MM.1S (cell line): ENCODE measurements at regions not wholly inside any gene's neighbourhood (a gene's known extent, or its start where the extent isn't known, plus 50 kb on each side); places are given as distances from the start of the nearest gene placed in this dataset.

Experiments used
- DNase-seq: peaks from one replicate; pipeline ENCODE4 v3.0.0-alpha.2; 2015
- H2AFZ ChIP-seq: fragments of 300-600 bp; sonication (generic); 2 replicates; pipeline ENCODE4 v1.6.0; 2016; ENCODE audit warnings: antibody characterized with exemption, low read length
- H3F3A ChIP-seq: fragments of 300-600 bp; sonication (generic); 2 replicates; pipeline ENCODE4 v1.6.1; 2016; ENCODE audit warnings: mild to moderate bottlenecking, antibody characterized with exemption, low read length, moderate library complexity, mixed read lengths; ENCODE audit not compliant: insufficient read depth
- H3K27ac ChIP-seq: fragments of 300-600 bp; sonication (generic); 2 replicates; pipeline ENCODE4 v1.5.1; 2016; ENCODE audit warnings: mild to moderate bottlenecking, low read length
- H3K27me3 ChIP-seq: fragments of 300-600 bp; sonication (generic); replicated peaks from 2 replicates; pipeline ENCODE4 v1.6.0; 2016; ENCODE audit warnings: low read length; ENCODE audit not compliant: insufficient read depth
- H3K36me3 ChIP-seq: fragments of 300-600 bp; sonication (generic); replicated peaks from 2 replicates; pipeline ENCODE4 v1.6.1; 2016; ENCODE audit warnings: mild to moderate bottlenecking, low read length, mixed read lengths; ENCODE audit not compliant: insufficient read depth
- H3K4me1 ChIP-seq: fragments of 300-600 bp; sonication (generic); 2 replicates; pipeline ENCODE4 v1.6.1; 2016; ENCODE audit warnings: low read length, mixed read lengths
- H3K4me2 ChIP-seq: fragments of 300-600 bp; sonication (generic); 2 replicates; pipeline ENCODE4 v1.6.0; 2016; ENCODE audit warnings: low read depth, low read length
- H3K4me3 ChIP-seq: fragments of 300-600 bp; sonication (generic); 2 replicates; pipeline ENCODE4 v1.5.1; 2016; ENCODE audit warnings: low read length, mixed read lengths
- H3K79me2 ChIP-seq: fragments of 300-600 bp; sonication (generic); 2 replicates; pipeline ENCODE4 v1.6.1; 2016; ENCODE audit warnings: mixed run types, low read length, mixed read lengths
- H3K9ac ChIP-seq: fragments of 300-600 bp; sonication (generic); 2 replicates; pipeline ENCODE4 v1.6.1; 2016; ENCODE audit warnings: low read length, mixed read lengths
- H3K9me2 ChIP-seq: fragments of 300-600 bp; sonication (generic); replicated peaks from 2 replicates; pipeline ENCODE4 v1.6.1; 2016; ENCODE audit warnings: mild to moderate bottlenecking, low read length, mixed read lengths; ENCODE audit not compliant: insufficient read depth
- H3K9me3 ChIP-seq: fragments of 300-600 bp; sonication (generic); replicated peaks from 2 replicates; pipeline ENCODE4 v1.6.1; 2016; ENCODE audit warnings: mild to moderate bottlenecking, low read length, mixed read lengths; ENCODE audit not compliant: insufficient read depth
- H4K20me1 ChIP-seq: fragments of 300-600 bp; sonication (generic); 2 replicates; pipeline ENCODE4 v1.6.1; 2016; ENCODE audit warnings: mild to moderate bottlenecking, low read length, moderate library complexity, mixed read lengths; ENCODE audit not compliant: insufficient read depth
- EZH2 ChIP-seq: fragments of 300-600 bp; sonication (generic); optimal IDR thresholded peaks from 2 replicates; pipeline ENCODE3; 2017; ENCODE audit warnings: low read depth, mild to moderate bottlenecking, antibody characterized with exemption, low read length, mixed read lengths
- EZH2phosphoT487 ChIP-seq: fragments of 300-600 bp; sonication (generic); IDR thresholded peaks from 2 replicates; pipeline ENCODE4 v1.6.1; 2018; ENCODE audit warnings: antibody characterized with exemption, low read length
- TF ChIP-seq, protein P1 (sequence below): fragments of 300-600 bp; sonication (generic); IDR thresholded peaks from 2 replicates; pipeline ENCODE4 v1.5.1; 2016; ENCODE audit warnings: antibody characterized with exemption, low read length, mixed read lengths

DNA sequence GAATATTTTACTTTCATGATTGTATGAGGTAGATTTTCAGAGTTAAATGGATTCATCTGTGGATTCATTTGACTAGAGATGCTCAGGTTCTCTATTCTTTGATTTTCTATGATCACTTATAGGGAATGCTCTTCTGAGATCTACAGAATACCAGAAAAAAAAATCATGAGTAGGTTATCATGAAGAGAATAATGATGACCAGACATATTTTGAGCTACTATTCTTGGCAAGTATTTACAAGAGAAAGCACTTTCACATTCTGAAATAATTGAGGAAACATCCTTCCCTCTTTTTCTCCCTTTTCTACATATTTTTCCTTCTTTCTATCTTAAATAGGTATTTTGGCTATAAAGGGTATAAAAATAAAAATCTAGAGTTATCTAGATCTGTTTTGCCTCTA lies 543.0 kb upstream of the TUSC1 start:
- TF ChIP-seq, protein P1, sequence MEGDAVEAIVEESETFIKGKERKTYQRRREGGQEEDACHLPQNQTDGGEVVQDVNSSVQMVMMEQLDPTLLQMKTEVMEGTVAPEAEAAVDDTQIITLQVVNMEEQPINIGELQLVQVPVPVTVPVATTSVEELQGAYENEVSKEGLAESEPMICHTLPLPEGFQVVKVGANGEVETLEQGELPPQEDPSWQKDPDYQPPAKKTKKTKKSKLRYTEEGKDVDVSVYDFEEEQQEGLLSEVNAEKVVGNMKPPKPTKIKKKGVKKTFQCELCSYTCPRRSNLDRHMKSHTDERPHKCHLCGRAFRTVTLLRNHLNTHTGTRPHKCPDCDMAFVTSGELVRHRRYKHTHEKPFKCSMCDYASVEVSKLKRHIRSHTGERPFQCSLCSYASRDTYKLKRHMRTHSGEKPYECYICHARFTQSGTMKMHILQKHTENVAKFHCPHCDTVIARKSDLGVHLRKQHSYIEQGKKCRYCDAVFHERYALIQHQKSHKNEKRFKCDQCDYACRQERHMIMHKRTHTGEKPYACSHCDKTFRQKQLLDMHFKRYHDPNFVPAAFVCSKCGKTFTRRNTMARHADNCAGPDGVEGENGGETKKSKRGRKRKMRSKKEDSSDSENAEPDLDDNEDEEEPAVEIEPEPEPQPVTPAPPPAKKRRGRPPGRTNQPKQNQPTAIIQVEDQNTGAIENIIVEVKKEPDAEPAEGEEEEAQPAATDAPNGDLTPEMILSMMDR = no peak
- TF ChIP-seq EZH2phosphoT487 (no peak), EZH2 (no peak)
- no peak overlapping the region for H3K27ac ChIP-seq
- no peak overlapping the region for H2AFZ ChIP-seq
- no peak overlapping the region for H3K4me3 ChIP-seq
- H3K9me3 ChIP-seq = no peaks in the 10 kb centered on the region
- no peaks in the 10 kb centered on the region for H4K20me1 ChIP-seq
- no peak for DNase-seq
- H3F3A ChIP-seq = no peaks in the 10 kb centered on the region
- no peaks in the 10 kb centered on the region for H3K27me3 ChIP-seq
- H3K36me3 ChIP-seq = no peaks in the 10 kb centered on the region
- no peak overlapping the region for H3K9ac ChIP-seq
- H3K4me2 ChIP-seq = no peak overlapping the region
- no peaks in the 10 kb centered on the region for H3K9me2 ChIP-seq
- no peaks in the 10 kb centered on the region for H3K79me2 ChIP-seq
- H3K4me1 ChIP-seq = no peaks in the 10 kb centered on the region

DNA sequence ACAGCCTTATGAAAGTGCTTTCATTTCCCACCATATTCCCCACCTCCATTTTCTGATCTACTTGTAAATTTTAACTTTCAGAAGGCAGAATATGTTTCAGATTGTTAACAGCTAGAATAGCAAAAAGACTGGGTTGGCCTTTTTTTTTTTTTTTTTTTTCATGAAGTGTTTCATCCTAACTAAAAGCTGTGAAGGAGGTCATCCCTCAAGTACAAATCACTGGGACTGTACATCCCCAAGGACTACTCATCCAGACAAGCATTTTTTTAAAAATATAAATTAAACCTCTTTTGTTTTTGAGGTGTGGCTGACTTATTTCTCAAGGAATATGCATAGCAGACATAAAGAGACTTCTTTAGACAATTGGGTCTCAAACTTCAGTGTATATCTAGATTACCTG lies 542.1 kb upstream of the TUSC1 start:
- no peaks in the 10 kb centered on the region for H4K20me1 ChIP-seq
- H3K79me2 ChIP-seq = no peaks in the 10 kb centered on the region
- H3F3A ChIP-seq = no peaks in the 10 kb centered on the region
- H3K4me2 ChIP-seq = no peak overlapping the region
- TF ChIP-seq, protein P1 = no peak
- no peak for TF ChIP-seq EZH2
- TF ChIP-seq EZH2phosphoT487 = no peak
- no peaks in the 10 kb centered on the region for H3K27me3 ChIP-seq
- no peaks in the 10 kb centered on the region for H3K36me3 ChIP-seq
- H3K9ac ChIP-seq = no peak overlapping the region
- no peak for DNase-seq
- no peak overlapping the region for H3K4me3 ChIP-seq
- H2AFZ ChIP-seq = no peak overlapping the region
- no peaks in the 10 kb centered on the region for H3K9me3 ChIP-seq
- no peaks in the 10 kb centered on the region for H3K4me1 ChIP-seq
- no peak overlapping the region for H3K27ac ChIP-seq
- H3K9me2 ChIP-seq = no peaks in the 10 kb centered on the region

DNA sequence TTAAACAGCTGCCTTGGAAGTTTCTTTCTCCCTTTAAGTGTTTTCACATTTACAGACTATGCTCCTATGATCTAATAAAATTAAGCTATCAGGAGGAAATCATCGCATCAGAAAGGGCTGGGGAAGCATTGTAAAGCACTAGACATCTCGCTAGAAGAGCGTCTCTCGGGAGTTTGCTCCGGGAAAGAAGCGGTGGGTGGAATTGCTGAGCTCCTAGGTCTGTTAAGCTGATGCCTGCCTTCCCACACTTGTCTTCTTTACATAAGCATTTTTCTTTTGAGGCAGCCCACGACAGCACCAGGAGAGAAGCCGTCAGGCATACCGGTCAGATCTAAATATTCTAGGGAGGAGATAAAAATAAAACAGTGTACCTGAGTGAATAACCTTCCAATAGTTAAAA lies 541.7 kb upstream of the TUSC1 start:
- H3K9me3 ChIP-seq = no peaks in the 10 kb centered on the region
- no peak overlapping the region for H3K4me2 ChIP-seq
- TF ChIP-seq, protein P1 = no peak
- TF ChIP-seq EZH2phosphoT487 (no peak), EZH2 (no peak)
- H3K79me2 ChIP-seq = no peaks in the 10 kb centered on the region
- H3K9me2 ChIP-seq = no peaks in the 10 kb centered on the region
- H3K4me3 ChIP-seq = no peak overlapping the region
- H3K27me3 ChIP-seq = no peaks in the 10 kb centered on the region
- no peaks in the 10 kb centered on the region for H3K4me1 ChIP-seq
- no peak for DNase-seq
- no peaks in the 10 kb centered on the region for H3F3A ChIP-seq
- H3K9ac ChIP-seq = no peak overlapping the region
- no peaks in the 10 kb centered on the region for H4K20me1 ChIP-seq
- H3K36me3 ChIP-seq = no peaks in the 10 kb centered on the region
- H2AFZ ChIP-seq = no peak overlapping the region
- no peak overlapping the region for H3K27ac ChIP-seq
